ENCODE measurements at regions not wholly inside any gene's neighbourhood (a gene's known extent, or its start where the extent isn't known, plus 50 kb on each side); places are given as distances from the start of the nearest gene placed in this dataset.

DNA sequence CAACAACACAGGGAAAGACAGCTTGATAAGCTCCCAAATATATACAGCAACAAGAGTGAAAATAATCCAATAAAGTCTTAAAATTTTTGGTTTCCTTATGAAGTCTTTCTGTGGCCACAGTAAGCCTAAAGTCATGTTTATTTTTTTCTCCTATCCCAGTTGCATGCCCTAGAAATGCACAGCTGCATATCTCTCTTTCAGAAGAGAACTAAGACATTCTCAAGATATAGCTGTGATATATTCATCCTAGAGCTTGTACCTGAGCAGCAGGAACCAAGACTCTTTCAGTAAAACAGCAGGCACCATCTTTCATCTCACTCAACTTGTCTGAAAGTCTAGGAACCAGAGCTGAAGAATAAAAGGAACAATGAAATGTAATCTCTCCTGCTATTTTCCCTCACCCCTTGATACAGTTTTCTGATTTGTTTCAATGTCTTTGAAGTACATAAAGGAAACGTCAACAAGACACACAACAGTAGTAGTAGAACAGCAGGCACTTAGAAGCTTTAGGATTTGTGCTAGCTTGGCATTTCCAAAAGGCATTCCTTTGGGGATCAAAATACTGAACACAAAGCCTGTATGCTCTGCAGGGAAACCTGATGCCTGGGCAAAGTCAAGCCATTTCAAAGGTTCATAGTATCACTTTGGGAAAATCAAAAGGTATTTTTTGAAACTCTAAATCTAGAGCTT is 536.8 kb downstream of the PYDC2 start:
- TF ChIP-seq, protein P1, sequence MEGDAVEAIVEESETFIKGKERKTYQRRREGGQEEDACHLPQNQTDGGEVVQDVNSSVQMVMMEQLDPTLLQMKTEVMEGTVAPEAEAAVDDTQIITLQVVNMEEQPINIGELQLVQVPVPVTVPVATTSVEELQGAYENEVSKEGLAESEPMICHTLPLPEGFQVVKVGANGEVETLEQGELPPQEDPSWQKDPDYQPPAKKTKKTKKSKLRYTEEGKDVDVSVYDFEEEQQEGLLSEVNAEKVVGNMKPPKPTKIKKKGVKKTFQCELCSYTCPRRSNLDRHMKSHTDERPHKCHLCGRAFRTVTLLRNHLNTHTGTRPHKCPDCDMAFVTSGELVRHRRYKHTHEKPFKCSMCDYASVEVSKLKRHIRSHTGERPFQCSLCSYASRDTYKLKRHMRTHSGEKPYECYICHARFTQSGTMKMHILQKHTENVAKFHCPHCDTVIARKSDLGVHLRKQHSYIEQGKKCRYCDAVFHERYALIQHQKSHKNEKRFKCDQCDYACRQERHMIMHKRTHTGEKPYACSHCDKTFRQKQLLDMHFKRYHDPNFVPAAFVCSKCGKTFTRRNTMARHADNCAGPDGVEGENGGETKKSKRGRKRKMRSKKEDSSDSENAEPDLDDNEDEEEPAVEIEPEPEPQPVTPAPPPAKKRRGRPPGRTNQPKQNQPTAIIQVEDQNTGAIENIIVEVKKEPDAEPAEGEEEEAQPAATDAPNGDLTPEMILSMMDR (IDR thresholded peaks at IDR 0.05 in 4 of 5, conservative IDR thresholded peaks at IDR 0.05 in 1 of 5), result no peak
- no peak for TF ChIP-seq POLR2A (IDR thresholded peaks at IDR 0.05)

Measured in gastrocnemius medialis (tissue), 4 donors.